SU-DHL-6 (cell line): ENCODE measurements at regions not wholly inside any gene's neighbourhood (a gene's known extent, or its start where the extent isn't known, plus 50 kb on each side); places are given as distances from the start of the nearest gene placed in this dataset.

Source experiments
- H2AFZ ChIP-seq: fragments of 200-600 bp; sonication (generic); 2 replicates; pipeline ENCODE4 v1.6.1; 2014; ENCODE audit warnings: low read depth, mild to moderate bottlenecking, moderate library complexity, mixed read lengths, antibody characterized with exemption, low read length; ENCODE audit not compliant: severe bottlenecking
- H3F3A ChIP-seq: fragments of 200-600 bp; shearing (Covaris generic); 2 replicates; pipeline ENCODE4 v1.6.0; 2016; ENCODE audit warnings: antibody characterized with exemption, mild to moderate bottlenecking; ENCODE audit not compliant: insufficient read depth
- H3K27ac ChIP-seq: fragments of 200-600 bp; sonication (generic); 2 replicates; pipeline ENCODE4 v1.5.1; 2016; ENCODE audit warnings: low read depth, mild to moderate bottlenecking, low read length, moderate library complexity, mixed read lengths
- H3K27me3 ChIP-seq: fragments of 200-600 bp; sonication (generic), shearing (Covaris generic); 2 replicates; pipeline ENCODE4 v1.6.0; 2014; ENCODE audit warnings: mild to moderate bottlenecking, low read length
- H3K36me3 ChIP-seq: fragments of 200-600 bp; sonication (generic); 2 replicates; pipeline ENCODE4 v1.6.1; 2014; ENCODE audit warnings: mild to moderate bottlenecking, low read length, mixed read lengths
- H3K4me2 ChIP-seq: fragments of 300-600, 200-600 bp; shearing (Covaris generic), sonication (generic); 2 replicates; pipeline ENCODE4 v1.6.0; 2014; ENCODE audit warnings: low read length, low read depth, mild to moderate bottlenecking; ENCODE audit not compliant: poor library complexity, severe bottlenecking
- H3K4me3 ChIP-seq: fragments of 200-600 bp; sonication (generic); 2 replicates; pipeline ENCODE4 v1.5.1; 2014; ENCODE audit warnings: antibody characterized with exemption, low read length, mild to moderate bottlenecking, mixed read lengths; ENCODE audit not compliant: insufficient read depth, poor library complexity, severe bottlenecking
- H3K79me2 ChIP-seq: fragments of 200-600 bp; sonication (generic); 2 replicates; pipeline ENCODE4 v1.6.1; 2014; ENCODE audit warnings: mild to moderate bottlenecking, low read length, moderate library complexity; ENCODE audit not compliant: insufficient read depth
- H3K9ac ChIP-seq: fragments of 200-600 bp; sonication (generic); 2 replicates; pipeline ENCODE4 v1.7.0; 2014; ENCODE audit warnings: mild to moderate bottlenecking, low read length
- H3K9me2 ChIP-seq: fragments of 200-600 bp; sonication (generic); replicated peaks from 2 replicates; pipeline ENCODE4 v1.6.1; 2014; ENCODE audit warnings: low read length; ENCODE audit not compliant: insufficient read depth
- H3K9me3 ChIP-seq: fragments of 200-600 bp; sonication (generic); 2 replicates; pipeline ENCODE4 v1.6.1; 2014; ENCODE audit warnings: low read length, mixed read lengths; ENCODE audit not compliant: insufficient read depth
- H4K20me1 ChIP-seq: fragments of 200-600 bp; sonication (generic); 2 replicates; pipeline ENCODE4 v1.6.1; 2014; ENCODE audit warnings: low read depth, mild to moderate bottlenecking, antibody characterized with exemption, low read length, moderate library complexity, mixed read lengths
- CTCF ChIP-seq: fragments of 200-600 bp; sonication (generic); IDR thresholded peaks from one replicate; pipeline ENCODE4 v1.5.1; 2017; ENCODE audit warnings: antibody characterized with exemption, mild to moderate bottlenecking, low read length, moderate library complexity; ENCODE audit not compliant: insufficient read depth, poor library complexity, severe bottlenecking
- EZH2phosphoT487 ChIP-seq: fragments of 200-600 bp; sonication (generic), shearing (Covaris generic); conservative IDR thresholded peaks from 2 replicates; pipeline ENCODE4 v1.6.1; 2018; ENCODE audit warnings: mild to moderate bottlenecking, antibody characterized with exemption, low read length, moderate library complexity, mixed read lengths

GRCh38 chr18:8484951-8485350 lies 124.3 kb upstream of the RAB12 start:
- TF ChIP-seq CTCF (no peak), EZH2phosphoT487 (no peak)
- Histone ChIP-seq H3F3A (no peaks in the 10 kb centered on the region), H3K9me3 (no peaks in the 10 kb centered on the region), H3K27me3 (no peaks in the 10 kb centered on the region), H3K4me2 (no peak overlapping the region), H3K9ac (no peak overlapping the region), H4K20me1 (no peaks in the 10 kb centered on the region), H3K79me2 (no peaks in the 10 kb centered on the region), H2AFZ (no peak overlapping the region), H3K27ac (no peak overlapping the region), H3K4me3 (no peak overlapping the region), H3K9me2 (no peaks in the 10 kb centered on the region), H3K36me3 (no peaks in the 10 kb centered on the region)

GRCh38 chr18:8489761-8490160 lies 119.5 kb upstream of the RAB12 start:
- H4K20me1 ChIP-seq, result no peaks in the 10 kb centered on the region
- no peaks in the 10 kb centered on the region for H3K36me3 ChIP-seq
- no peaks in the 10 kb centered on the region for H3K9me2 ChIP-seq
- no peak overlapping the region for H2AFZ ChIP-seq
- H3F3A ChIP-seq, result no peaks in the 10 kb centered on the region
- no peak overlapping the region for H3K27ac ChIP-seq
- no peak overlapping the region for H3K4me2 ChIP-seq
- H3K4me3 ChIP-seq, result no peak overlapping the region
- no peak for TF ChIP-seq CTCF
- no peak for TF ChIP-seq EZH2phosphoT487
- H3K9ac ChIP-seq, result no peak overlapping the region
- no peaks in the 10 kb centered on the region for H3K79me2 ChIP-seq
- no peaks in the 10 kb centered on the region for H3K9me3 ChIP-seq
- no peaks in the 10 kb centered on the region for H3K27me3 ChIP-seq

- H3K36me3 ChIP-seq, result no peaks in the 10 kb centered on the region
- H3F3A ChIP-seq, result no peaks in the 10 kb centered on the region
- H3K9ac ChIP-seq, result no peak overlapping the region
- no peak overlapping the region for H3K4me3 ChIP-seq
- no peak overlapping the region for H2AFZ ChIP-seq
- H3K9me2 ChIP-seq, result no peaks in the 10 kb centered on the region
- no peak for TF ChIP-seq EZH2phosphoT487
- TF ChIP-seq CTCF, result no peak
- H4K20me1 ChIP-seq, result no peaks in the 10 kb centered on the region
- no peak overlapping the region for H3K4me2 ChIP-seq
- no peak overlapping the region for H3K27ac ChIP-seq
- H3K9me3 ChIP-seq, result no peaks in the 10 kb centered on the region
- H3K27me3 ChIP-seq, result no peaks in the 10 kb centered on the region
- H3K79me2 ChIP-seq, result no peaks in the 10 kb centered on the region
These were observed 117.7 kb upstream of the RAB12 start for GRCh38 chr18:8491516-8491915.

- Histone ChIP-seq H3F3A (no peaks in the 10 kb centered on the region), H3K79me2 (no peaks in the 10 kb centered on the region), H3K27ac (no peak overlapping the region), H3K9me3 (no peaks in the 10 kb centered on the region), H3K27me3 (no peaks in the 10 kb centered on the region), H3K9me2 (no peaks in the 10 kb centered on the region), H3K9ac (no peak overlapping the region), H3K36me3 (no peaks in the 10 kb centered on the region), H4K20me1 (no peaks in the 10 kb centered on the region), H2AFZ (no peak overlapping the region), H3K4me3 (no peak overlapping the region), H3K4me2 (no peak overlapping the region)
- TF ChIP-seq CTCF (no peak), EZH2phosphoT487 (no peak)
These were observed 116.1 kb upstream of the RAB12 start for GRCh38 chr18:8493141-8493540.
